ENCODE measurements at regions not wholly inside any gene's neighbourhood (a gene's known extent, or its start where the extent isn't known, plus 50 kb on each side); places are given as distances from the start of the nearest gene placed in this dataset.
A peak's percentile ranks its signal among the peaks of the same experiment; 100 is the strongest.
"Not testable (repeated sequence)": the region's sequence is repeated elsewhere in the genome, so short reads cannot be mapped to it uniquely, and the experiment has no call there.

GRCh38 chr10:4633186-4633585 is 192.8 kb upstream of the AKR1E2 start:
- DNase-seq = no peak

DNA sequence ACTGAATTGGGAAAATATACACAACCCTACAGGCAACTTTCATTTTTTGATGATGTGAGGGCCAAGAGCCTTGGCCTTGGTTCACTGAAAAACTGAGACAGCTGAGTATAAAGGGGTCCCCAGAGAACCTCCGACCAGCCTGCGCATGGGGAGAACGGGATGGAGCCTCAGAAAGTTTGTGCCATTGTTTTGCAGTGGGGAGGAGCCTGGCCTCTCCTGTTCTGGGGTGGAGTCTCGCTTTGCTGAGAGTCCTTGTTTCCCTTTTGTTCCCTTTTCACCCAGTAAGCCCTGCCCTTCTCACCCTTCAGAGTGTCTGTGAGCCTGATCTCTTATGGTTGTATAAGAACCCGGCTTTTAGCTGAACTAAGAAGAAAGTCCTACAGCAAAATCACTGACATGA is 193.2 kb upstream of the AKR1E2 start:
- no peak for DNase-seq

GRCh38 chr10:4626919-4627318 is 199.1 kb upstream of the AKR1E2 start:
- no peak for DNase-seq

GRCh38 chr10:4623757-4624420 is 202.1 kb upstream of the AKR1E2 start:
- no peak for DNase-seq

- DNase-seq = no peak
Measured at GRCh38 chr10:4623200-4623599, 202.8 kb upstream of the AKR1E2 start.

DNA sequence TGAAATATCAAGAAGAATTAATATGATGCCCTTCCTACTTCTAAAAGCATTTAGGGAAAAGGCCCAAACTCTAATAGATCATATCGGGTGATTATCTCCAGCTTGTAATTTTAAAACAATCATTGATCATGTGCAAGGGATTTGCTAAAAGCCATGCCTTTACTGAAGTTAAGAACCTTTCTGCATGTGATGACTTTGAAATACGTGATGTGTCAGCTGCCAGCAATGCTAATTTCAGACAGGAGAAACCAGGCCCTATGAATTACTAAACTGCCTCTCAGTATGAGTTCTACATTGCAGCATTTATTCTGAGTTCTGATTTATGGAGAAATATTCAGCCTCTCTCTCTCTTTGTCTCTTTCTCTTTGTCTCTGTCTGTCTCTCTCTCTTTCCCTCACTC is 203.6 kb upstream of the AKR1E2 start:
- DNase-seq = no peak

- DNase-seq = no peak
Measured at GRCh38 chr10:4617589-4617988, 208.4 kb upstream of the AKR1E2 start.

GRCh38 chr10:4615042-4615441 is 211.0 kb upstream of the AKR1E2 start:
- DNase-seq = no peak

DNA sequence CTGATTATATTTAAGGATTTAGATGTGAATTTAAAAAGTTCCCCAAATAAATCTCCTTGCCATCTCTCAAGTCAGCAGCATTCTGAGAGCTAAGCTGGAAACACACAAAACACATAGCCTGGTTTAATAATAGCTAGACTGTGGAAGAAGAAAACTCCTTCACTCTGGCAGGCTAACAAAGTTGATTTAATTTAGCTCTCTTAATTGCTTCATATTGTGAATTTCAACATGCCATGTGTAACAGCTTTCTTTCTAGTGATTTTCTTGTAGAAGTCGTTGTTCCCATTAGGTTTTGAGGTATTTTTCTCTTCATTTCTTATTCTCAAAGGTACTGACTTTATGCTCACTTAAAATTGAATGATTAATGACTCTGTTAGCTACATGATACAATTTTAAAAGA is 216.8 kb upstream of the AKR1E2 start:
- no peak for DNase-seq

- peak; percentile 42 for DNase-seq
Measured at GRCh38 chr10:4607681-4608080, 218.3 kb upstream of the AKR1E2 start.

- DNase-seq = no peak
Measured at GRCh38 chr10:4606856-4607636, 219.0 kb upstream of the AKR1E2 start.

DNA sequence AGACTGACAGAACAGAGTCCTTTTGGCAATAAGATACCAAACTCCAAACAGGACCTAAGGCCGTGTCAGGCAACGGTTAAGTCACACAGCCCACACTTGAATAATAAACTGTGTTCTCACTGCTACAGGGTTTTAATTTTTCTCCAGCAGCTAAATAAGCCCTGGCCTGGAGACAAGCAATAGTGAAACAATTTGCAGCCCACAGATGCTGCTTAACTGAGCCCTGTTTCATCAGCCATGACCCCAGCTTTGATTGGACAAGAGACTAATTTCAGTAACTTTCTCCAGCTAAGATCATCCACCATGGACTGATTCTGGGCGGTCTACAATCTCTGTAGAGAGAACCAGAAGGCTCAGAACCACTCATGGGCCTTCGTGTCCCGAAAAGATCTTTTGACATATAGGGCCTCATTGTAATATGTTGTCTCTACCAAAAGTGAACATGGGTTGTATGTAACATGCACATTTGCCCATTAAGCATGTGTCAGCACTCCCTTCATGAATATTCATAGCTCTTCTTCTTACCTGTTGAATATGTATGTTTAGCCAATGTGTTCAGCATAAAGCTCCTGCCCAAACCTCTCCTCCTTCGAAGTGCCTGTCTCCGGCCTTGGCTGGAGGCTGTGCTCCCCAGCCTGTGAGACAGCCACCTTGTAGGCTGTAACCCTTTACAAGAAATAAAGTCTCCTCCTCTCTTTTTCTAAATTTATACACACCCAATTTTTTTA is 223.1 kb upstream of the AKR1E2 start:
- no peak for DNase-seq

DNA sequence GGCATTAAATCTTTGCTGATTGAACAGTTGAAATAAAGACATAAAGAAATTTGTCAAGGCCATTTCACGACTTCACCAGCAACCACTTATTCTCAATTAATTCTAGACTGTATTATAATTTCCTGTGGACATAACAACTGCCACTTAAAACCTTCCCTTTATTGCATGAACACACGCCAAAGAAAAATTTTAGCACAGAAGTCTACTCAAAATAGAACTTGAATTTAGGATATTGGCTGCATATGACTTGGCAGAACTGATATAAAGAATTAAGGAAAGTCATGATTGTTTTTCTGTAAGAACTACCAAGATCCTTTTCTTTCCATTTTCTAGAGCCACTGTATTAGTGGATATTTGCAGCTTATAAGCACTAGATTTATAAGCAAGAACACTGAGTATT is 226.5 kb upstream of the AKR1E2 start:
- DNase-seq = no peak

DNA sequence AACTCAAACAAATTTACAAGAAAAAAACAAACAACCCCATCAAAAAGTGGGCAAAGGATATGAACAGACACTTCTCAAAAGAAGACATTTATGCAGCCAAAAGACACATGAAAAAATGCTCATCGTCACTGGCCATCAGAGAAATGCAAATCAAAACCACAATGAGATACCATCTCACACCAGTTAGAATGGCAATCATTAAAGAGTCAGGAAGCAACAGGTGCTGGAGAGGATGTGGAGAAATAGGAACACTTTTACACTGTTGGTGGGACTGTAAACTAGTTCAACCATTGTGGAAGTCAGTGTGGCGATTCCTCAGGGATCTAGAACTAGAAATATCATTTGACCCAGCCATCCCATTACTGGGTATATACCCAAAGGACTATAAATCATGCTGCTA is 228.1 kb upstream of the AKR1E2 start:
- DNase-seq = not testable (repeated sequence)

GRCh38 chr10:4596951-4597350 is 229.1 kb upstream of the AKR1E2 start:
- DNase-seq = no peak

- no peak for DNase-seq
Measured at GRCh38 chr10:4595719-4596319, 230.2 kb upstream of the AKR1E2 start.

- DNase-seq = no peak
Measured at GRCh38 chr10:4590807-4591206, 235.2 kb upstream of the AKR1E2 start.

DNA sequence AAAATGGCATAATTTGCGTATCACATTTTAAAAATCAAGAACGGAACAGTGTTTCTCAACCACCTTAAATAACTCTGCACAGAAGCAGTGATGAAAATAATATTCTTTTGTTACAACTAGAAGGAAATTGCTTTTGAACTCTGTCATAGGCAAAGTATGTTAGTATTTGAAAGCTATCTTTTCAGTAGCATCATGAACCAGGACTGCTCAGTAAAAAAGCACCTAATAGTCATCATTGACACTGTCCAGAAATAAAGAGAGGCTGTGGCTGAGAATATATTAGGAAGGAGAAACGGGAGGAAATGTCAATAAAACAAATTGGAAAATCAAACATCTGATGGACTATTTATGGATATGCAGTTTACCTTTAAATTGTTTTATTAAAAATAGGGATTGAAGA is 237.2 kb upstream of the AKR1E2 start:
- no peak for DNase-seq

- DNase-seq = no peak
Measured at GRCh38 chr10:4587466-4587865, 238.5 kb upstream of the AKR1E2 start.

DNA sequence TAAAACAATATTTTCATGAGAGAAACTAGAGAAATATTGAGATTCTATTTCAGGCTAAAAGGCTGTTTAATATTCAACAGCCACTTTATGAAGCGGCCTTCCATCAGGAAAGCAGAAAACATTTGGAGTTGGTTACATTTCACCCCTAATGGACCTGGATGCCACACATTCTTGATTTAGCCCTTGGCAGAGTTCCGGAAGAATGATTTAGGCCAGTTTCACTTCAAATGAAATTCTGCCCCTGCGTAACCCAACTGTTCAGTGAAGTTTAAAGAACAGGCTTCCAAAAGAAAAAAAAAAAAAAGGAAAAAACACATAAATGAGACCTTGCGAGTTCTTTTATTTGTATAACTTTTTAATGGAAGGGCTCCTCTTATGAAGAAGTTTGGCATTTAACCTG is 239.2 kb upstream of the AKR1E2 start:
- no peak for DNase-seq

DNA sequence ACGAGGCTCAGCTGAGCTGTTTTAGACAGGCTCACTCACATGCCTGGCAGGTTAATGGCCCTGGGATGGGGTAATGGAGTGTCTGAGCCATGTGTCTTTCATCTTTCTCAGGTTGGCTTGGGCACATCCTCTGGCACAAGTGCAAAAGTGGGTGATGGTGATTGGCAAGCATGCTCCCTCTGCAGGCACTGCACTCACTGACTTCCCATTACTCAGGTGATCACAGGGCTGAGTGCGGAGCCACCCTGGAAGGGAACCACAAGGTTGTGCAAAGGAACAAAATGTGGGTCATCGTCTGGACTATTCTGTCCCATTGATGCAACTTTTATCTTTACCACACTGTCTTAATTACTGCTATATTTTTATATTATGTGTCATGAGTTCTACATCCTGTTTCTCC is 244.1 kb upstream of the AKR1E2 start:
- no peak for DNase-seq

- DNase-seq = no peak
Measured at GRCh38 chr10:4579844-4580243, 246.2 kb upstream of the AKR1E2 start.

DNA sequence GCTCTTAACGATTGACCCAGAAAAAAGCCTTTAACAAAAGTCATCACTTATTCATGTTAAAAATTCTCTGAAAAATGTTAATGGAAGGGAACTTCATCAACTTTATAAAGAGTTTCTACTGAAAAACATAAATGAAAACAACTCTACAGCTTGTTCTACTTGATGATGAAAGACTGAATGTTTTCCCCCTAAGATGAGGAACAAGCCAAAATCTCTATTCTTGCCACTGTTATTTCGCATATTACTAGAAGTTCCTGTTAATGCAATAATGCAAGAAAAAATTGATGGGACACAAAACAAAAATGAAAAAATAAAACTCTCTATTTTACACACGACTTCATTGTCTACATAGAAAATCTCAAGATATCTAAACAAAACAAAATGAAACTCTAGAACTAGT is 249.8 kb upstream of the AKR1E2 start:
- no peak for DNase-seq

DNA sequence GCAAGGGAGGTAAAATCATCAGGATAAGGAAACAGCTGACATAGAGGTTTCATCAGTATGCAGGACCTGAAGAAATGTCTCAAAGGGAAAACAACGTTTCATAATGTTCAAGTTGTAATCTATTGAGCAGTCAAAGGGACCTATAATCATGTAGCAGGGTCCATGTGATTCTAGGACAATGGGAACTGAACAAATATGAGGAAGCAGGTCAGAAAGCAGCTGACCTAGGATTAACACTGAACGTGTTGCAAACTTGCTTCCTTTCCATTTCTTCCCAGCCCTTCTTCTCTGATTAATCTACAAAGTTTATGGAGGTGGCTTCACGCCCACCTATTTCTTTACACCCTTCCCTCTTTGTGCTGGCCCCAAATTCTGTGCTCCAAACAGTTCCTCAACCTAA is 256.9 kb upstream of the AKR1E2 start:
- no peak for DNase-seq

Measured in NCI-H446 treated with DMSO at 0.1 percent for 48 hours (cell line).